Fibroblast of the conjunctiva (primary cell): ENCODE measurements at regions not wholly inside any gene's neighbourhood (a gene's known extent, or its start where the extent isn't known, plus 50 kb on each side); places are given as distances from the start of the nearest gene placed in this dataset.
"Not testable (repeated sequence)": the region's sequence is repeated elsewhere in the genome, so short reads cannot be mapped to it uniquely, and the experiment has no call there.

Experiments used
- DNase-seq: peaks from one replicate; pipeline ENCODE4 v3.0.0-alpha.2; 2010; ENCODE audit warnings: low read depth

DNA sequence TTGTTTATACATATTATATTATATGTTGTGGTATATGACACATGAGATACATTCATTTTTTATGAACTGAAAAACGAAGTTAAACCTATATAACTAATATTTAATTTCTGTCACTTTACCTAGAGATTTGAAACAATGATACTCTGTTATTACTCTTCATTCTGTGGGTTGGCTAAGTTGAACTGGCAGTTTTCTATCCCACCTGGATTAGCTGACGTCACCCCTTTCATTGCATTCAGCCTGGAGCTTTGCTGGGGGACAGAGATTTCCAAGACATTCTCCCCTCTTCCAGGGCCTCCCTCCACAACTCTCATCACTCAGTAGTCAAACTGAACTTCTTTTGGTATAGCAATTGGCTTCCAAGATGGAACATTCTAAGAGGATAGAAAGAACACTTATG, 309.2 kb upstream of the SATB1 start:
- DNase-seq = no peak

DNA sequence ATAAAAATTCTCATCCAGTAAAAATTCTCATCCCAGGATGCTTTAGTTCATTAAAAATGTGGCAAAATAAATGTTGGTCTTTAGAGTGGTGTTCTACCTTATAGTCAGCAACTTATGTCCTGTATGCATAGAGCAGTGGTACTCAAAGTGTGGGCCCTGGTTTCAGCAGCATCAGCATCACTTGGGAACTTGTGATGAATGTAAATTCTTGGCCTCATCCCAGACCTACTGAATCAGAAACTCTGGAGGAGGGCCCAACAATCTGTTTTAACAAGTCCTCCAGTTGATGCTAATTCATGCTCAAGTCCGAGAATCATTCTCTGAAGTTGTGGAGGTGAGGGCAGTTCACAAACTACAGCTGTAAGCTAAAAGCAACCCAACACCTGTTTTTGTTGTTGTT, 307.3 kb upstream of the SATB1 start:
- no peak for DNase-seq

DNA sequence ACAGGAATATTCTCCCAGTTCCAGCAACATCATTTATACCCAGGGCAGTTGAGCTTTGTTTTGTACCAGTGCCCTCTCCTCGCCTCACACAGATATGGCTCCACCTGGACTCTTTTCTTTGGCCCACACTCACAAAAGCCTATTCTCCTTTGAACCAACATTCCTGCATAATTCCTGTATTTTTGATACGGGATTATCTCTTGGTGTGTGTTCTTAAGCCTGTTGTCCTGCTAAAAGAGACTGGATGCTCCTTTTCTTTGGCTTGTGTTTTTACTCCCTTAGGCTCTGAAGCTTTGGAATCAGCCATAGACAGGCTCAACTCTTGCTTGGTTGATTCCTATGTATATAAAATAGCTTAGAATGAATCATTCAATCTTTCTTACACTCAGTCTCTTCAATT, 305.4 kb upstream of the SATB1 start:
- no peak for DNase-seq

DNA sequence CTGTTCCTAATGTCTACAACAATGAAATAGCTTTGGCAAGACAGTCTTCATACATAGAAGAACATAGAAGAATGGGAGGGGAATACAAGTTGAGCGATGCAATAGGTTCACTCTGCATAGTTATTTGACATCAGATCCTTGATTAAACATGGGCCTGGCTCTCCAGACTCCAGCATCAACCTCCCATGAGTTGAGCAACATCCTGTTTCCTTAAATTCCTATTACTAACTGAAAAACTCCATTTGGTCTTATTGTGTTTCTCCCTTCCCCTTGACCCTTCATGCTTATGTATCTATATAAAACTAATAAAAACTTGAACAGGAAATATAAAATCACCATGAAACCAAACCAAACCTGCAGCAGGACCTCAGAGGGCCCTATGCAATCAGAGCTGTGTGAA, 304.5 kb upstream of the SATB1 start:
- no peak for DNase-seq

DNA sequence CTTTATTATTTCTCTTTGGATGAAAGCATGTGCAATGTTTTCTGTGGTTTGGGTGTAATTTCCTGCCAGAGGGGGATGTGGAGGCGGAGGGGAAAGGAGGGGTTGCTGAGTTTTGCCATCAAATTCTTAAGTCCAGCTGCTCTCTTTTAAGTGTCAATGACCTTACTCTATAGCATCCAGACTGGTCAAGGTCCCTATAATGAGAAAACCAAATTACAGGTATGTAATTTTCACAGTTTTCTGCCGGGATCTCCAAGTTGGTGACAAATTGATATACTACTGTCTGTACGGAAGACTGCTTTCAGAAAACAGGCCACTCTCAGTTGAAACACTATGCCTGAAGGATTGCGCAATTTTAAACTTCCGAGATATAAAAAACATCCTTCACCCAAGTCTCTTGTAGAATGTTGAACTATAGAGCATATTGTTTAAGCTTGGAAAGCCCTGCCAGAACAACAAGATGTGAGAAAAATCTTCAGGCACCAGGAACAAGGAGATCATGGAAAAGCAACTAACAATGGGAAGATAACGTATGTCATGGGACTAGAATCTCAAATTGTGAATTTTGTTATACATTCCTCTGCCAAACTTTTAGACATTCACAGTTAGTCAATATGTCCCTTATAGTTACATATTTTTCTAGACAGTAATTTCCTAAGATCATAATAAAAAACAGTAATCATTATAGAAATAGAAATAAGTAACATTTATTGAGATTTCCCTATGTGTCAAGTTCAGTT, 300.7 kb upstream of the SATB1 start:
- no peak for DNase-seq

DNA sequence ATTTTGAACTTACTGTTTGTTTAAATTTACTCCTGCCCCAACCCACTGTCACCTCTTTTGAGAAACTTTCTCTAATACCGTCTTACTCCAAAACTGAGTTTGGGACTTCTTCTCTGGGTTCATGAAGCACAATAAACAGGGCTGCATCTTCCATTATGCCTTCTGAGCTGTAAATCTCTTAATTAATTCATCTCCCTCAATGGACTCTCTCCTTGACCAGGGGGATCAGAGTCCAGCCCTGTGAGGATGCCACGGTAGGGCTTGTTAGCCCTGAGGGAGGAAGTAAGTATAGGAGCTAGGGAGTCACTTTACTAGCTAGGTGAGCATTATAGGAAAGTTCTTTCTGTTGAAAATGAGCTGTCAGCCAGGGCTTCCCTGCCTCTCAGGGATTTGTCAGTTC, 299.3 kb upstream of the SATB1 start:
- no peak for DNase-seq

DNA sequence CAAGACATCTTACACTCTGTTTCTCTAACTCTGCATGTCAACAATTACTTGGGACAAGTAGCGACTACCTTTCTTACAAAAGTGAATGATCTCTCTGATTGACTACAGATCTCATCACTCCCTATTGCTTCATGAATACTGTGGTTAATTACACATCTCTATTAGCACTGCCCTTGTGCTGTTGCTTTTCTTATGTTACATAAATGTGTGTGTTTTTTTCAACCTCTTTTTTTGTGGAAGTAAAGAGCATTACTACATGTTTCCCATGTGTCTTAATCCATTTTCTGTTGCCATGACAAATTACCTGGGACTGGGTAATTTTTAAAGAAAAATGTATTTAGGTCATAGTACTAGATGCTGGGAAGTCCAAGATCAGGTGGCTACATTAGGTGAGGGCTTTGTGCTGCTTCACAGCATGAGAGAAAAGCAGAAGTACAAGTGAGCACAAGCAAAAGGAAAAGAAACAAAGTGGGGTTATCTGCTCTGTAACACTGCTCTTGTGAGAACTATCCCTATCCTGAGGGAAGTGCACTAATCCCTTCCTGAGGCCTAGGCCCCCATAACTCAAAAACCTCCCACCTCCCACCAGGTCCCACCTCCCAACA, 298.2 kb upstream of the SATB1 start:
- DNase-seq = no peak

DNA sequence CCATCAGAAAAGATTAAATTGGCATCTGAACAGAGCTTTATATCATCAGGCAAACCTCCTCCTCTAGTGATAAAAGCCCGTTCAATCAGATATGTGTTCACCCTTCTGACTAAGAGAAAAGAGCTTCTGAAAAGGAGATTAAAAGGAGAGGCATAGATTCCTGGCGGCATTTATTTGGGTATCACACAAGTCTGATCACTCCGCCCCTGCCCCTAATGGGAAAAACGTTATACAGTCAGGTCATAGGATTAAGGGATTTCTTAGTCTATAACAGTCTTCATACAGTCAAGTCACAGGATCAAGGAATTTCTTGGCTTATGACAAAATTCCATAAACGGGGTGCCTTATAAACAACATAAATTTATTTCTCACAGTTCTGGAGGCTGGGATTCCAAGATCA, 295.4 kb upstream of the SATB1 start:
- DNase-seq = no peak

DNA sequence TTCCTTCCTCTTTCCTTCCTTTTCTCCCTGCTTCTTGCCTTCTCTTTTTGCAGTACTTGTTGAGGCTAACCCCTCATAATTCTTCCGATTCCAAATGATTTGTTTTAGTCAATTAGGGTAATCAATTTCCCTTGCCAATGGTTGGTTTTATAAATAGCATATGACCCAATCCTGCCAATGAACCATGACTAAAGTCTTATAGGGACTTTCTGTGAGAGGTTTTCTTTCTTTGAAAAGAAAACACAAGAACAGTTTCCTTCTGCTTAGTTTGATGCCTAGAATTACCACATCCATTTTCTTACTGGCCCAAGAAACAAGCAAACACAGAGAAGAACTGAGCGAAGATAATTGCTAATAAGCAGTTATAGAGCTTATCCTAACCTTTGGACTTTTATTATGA, 292.5 kb upstream of the SATB1 start:
- no peak for DNase-seq

DNA sequence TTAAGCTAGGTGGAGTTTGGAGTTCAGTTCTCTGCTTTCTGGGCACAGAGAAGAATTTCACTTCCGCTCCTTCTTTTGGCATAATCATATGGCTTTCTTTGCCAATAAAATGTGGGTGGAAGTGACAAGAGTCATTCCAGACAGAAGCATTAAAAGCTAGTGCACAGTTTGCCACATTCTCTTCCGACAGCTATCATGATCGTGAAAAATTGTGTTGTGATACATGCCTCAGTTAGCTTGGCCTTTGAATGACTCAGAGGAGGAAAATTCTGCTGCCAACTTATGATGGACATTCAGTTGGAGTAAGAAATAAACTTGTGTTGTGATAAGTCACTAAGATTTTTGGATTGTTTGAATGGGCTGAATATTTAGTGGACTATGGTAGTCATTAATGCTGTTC, 291.7 kb upstream of the SATB1 start:
- DNase-seq = no peak

DNA sequence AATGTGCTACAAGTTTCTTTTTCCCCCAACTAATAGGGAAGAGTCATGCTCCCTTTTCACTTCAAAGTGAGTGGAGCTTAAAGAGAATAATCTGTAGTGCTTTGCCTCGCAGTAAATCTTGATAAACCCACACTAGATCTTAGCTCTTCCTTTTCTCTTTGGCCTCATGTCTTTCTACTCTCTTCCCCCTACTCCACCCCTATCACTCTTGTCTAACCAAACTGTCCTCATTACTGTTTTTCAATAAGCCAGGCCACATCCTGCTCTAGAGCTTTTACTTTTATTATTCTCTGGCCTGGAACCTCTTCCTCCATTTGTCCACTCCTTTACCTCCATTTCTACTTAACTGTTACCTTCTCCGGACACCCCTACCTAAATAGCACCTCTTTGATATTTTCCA, 291.0 kb upstream of the SATB1 start:
- no peak for DNase-seq

DNA sequence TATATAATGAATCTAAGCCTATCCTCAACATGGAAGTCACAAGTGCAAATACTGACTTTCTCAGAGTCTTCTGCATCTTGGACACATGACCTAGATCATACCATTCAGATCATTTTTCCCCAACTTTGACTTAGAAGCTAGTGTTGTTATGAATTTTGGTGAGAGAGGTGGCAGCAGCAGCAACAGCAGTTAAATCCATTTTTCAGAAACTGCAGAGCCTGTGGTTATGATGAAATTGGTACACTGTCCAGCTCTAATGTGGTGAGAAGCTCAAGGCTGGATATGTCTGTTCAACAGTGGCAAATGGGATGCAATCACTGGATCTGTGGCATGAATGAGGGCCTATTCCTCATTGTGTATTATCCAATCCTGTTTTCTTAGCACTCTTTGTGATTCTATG, 290.1 kb upstream of the SATB1 start:
- DNase-seq = no peak

DNA sequence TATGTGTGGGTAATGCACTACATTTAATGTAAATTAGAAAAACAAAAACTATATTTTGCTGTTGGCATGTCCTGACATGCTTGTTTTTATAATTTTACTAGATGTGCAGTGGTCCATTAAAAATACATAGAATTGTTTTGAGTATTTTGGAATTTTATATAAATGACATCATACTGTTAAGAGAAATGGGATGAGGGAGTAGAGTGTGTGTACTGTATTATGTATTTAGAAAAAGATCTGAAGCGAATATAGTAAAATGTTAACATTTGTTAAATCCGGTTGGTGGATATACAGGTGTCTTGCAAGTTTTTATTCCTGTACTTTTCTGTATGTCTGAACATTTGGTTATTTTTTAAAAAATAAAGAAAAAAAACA, 288.4 kb upstream of the SATB1 start:
- DNase-seq = no peak

DNA sequence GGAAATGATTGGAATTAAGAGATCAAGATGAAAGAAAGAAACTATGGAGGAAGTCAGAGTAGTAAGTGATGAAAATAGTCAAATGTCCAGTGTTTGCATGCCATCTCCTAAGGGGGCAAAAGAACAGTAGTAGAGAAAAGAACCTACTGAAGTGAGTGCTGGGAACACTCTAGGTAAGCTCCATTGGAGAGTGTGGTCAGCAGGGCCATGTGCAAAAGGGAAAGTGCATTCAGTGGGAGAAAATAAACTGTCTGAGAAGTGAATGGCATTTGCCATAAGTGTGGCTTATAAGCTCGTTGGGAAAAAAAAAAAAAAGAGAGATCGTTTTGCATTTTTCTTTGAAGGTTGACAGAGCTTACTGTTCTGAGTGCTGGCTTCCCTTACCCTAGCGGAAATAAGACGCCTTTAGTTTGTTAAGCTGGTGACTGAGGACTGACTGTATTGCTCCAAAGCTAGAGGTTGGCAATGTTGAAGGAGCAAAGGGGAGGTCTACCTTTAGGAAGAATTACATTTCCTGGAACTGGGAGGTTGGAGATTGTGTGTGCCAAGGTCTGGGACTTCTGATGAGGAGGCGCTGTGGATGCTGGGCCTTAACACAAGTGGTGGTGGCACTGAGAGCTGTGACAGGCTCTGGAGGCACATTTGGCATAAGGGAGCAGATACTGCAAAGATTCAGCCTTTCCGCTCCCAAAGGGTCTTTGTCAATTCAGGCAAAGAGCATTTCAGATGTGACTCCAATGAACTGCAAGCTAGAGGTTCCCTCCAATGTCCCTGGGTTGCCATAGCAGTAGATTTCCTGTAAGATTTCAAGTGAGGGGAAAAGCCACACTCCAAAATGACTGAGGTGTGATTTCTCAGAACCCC, 287.8 kb upstream of the SATB1 start:
- no peak for DNase-seq

DNA sequence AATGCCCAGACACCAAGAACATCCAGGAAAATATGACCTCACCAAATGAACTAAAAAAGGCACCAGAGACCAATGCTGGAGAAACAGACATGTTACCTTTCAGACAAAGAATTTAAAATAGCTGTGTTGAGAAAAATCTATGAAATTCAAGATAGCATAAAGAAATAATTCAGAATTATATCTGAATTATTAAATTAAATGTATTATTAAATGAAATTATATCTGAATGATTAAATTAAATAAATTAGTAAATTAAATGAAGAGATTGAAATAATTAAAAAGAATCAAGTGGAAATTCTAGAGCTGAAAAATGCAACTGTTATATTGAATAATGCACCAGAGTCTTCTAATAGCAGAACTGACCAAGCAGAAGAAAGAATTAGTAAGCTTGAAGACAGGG, 279.2 kb upstream of the SATB1 start:
- no peak for DNase-seq

DNA sequence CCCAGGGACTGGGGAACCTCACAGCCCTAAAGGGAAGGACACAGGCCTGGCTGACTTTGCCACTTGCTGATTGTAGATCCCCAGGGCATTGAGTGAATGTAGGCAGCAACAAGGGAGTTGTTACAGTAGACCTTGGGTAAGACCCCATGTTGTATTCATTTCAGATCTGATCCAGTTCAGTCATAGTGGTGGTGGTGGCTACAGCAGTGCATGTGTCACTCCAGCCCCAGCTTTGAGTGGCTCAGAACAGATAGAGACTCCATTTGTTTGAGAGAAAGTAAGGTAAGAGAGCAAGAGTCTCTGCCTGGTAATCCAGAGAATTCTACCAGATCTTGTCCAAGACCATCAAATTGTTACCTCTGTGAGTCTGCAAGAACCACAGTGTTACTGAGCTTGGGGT, 278.7 kb upstream of the SATB1 start:
- DNase-seq = no peak

DNA sequence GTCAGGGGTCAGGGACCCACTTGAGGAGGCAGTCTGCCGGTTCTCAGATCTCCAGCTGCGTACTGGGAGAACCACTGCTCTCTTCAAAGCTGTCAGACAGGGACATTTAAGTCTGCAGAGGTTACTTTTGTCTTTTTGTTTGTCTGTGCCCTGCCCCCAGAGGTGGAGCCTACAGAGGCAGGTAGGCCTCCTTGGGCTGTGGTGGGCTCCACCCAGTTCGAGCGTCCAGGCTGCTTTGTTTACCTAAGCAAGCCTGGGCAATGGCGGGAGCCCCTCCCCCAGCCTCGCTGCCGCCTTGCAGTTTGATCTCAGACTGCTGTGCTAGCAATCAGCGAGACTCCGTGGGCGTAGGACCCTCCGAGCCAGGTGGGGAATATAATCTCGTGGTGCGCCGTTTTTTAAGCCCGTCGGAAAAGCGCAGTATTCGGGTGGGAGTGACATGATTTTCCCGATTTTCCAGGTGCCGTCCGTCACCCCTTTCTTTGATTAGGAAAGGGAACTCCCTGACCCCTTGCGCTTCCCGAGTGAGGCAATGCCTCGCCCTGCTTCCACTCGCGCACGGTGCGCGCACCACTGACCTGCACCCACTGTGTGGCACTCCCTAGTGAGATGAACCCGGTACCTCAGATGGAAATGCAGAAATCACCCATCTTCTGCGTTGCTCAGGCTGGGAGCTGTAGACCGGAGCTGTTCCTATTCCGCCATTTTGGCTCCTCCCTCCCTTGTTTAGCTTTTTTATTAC, 268.6 kb upstream of the SATB1 start:
- not testable (repeated sequence) for DNase-seq

DNA sequence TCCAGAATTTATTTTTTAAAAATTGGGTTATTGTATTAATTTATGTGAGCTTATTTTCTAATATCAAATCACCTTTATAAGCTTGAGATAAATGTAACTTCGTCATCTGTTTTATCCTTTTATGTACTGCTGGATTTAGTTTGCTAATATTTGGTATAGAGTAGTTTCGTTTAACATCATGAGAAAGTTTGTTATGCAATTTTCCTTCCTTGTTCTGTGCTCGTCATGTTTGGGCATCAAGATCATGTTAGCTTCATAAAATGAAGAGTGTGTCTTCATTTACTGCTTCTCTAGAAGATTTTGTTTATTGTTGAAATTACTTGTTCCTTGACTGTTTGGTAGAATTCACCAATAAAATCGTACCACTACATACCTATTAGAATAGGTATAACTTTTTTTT, 262.1 kb upstream of the SATB1 start:
- no peak for DNase-seq

DNA sequence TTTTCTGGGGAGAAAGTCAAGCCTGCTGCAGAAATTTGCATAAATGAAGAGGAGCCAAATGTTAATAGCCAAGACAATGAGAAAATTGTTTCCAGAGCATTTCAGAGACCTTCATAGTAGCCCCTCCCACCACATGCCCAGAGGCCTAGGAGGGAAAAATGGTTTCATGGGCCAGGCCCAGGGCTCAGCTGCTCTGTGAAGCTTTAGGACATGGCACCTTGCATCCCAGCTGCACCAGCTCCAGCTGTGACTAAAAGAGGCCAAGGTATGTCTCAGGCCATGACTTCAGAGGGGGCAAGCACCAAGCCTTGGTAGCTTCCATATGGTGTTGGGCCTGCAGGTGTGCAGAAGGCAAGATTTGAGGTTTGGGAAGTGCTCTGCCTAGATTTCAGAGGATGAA, 258.8 kb upstream of the SATB1 start:
- no peak for DNase-seq

DNA sequence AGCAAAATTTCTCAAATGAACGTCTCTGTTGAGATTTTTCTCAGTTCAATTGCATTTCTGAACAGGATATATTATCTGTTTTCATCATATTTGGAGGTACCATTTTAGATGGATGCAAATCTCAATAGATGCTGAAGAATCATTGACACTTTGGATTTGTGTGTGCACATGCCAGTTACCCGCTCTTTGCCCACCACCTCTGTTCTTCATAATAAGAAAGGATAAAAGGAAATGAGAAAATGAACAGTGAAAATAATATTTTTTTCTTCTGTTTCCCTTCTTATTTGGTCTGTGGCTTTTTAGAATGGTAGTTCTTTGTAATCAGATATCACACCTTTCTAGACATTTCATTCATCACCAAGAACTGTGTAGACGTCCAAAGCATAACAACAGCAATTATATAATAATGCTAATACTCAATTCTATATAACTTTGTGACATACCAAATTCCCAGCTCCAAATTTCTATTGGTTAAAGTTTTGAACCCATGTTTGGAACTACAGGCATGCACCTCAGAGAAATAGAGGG, 256.7 kb upstream of the SATB1 start:
- no peak for DNase-seq

DNA sequence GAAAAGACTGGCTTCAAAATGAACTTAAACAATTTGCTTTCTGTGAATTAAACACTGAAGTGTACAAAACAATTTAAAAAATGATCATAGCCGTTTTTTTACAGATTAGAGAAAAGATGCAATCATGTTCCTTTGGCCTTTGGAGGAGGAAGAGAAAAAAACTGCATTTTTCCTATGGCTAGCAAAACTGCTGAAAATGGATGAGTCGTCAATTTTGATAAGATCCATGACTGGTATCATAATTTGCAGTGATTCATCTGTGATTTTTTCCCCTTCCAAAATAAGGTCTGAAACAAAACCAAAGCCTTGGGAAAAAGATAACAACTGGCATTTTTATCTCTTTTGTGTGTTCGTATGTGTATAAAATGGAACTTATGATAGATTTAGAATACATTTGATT, 255.6 kb upstream of the SATB1 start:
- no peak for DNase-seq

DNA sequence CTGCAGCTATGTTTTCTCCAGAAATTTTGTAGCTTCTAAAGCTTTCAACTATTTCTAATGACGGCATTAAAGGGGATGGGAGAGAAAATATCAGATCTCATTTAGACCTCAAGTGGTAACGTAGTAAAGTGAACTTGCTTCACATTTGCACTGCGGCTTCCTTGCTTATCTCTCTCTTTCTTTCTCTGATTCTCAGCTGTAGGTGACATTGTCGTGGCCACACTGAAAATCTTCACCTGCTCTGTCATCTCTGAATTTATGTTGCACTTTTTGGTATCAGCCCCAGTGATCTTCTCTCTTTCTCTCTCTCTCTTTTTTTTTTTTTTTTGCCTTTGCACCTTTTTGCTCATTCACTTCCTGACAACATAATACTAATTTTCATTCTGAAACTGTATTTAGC, 254.1 kb upstream of the SATB1 start:
- no peak for DNase-seq
